Superior temporal gyrus (tissue), 1 donor: ENCODE measurements at regions not wholly inside any gene's neighbourhood (a gene's known extent, or its start where the extent isn't known, plus 50 kb on each side); places are given as distances from the start of the nearest gene placed in this dataset.

ENCODE experiments used
- DNase-seq: peaks from one replicate; pipeline ENCODE4 v3.0.0-alpha.2; 2016; ENCODE audit errors: extremely low spot score

DNA sequence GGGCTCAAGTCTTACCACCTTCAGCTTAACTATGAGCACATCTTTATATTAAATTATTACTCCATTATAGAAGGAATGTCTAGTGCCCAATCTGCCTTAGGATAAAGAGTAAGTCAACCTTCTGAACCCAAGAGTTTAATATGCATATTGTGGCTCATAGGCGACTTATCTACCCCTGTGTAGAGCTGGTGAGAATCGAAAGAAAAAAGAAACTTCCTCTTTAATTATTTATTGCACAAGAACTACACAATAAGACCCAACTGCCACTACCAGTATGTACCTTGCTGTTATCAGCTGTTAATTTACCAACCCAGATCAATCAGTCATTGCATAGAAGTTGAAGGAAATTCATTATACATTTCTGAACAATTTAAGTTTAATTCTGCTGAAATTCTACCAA is 329.1 kb upstream of the SLC24A2 start:
- DNase-seq = no peak

DNA sequence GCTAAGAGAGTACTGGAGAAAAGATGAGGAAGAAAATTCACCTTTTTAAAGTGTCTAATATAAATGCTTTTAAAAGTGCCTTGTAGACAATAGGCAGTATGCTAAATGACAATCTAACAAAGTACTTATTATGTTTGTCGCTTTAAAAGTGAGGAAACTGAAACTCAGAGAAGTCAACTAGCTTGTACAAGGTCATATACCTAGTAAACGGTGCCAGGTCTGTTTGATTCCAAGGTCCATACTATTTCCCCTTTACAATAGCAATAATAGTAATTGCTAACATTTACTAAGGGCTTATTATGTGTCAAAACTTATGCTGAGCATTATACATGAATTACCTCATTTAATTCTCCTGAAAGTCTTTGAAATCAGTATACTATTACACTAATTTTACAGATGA is 328.6 kb upstream of the SLC24A2 start:
- DNase-seq = no peak

DNA sequence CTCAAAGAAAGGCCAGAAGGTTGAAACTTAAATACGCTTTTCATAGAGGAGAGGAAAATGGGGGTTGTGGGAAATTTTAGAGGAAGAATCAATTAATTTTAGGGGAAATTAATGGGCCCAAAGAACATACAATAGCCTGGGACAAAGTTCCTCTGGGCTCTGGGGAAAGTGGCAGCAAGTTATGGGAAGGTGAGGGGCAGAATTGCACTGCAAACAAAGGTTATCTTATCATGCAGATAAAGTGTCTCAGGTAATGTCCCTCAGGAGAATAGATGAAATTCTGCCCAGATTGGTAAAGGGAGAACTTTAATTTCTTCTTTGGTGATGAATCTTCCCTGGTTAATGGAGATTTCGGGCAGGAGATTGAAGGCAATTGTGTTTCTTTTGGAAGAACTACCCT is 326.1 kb upstream of the SLC24A2 start:
- no peak for DNase-seq

DNA sequence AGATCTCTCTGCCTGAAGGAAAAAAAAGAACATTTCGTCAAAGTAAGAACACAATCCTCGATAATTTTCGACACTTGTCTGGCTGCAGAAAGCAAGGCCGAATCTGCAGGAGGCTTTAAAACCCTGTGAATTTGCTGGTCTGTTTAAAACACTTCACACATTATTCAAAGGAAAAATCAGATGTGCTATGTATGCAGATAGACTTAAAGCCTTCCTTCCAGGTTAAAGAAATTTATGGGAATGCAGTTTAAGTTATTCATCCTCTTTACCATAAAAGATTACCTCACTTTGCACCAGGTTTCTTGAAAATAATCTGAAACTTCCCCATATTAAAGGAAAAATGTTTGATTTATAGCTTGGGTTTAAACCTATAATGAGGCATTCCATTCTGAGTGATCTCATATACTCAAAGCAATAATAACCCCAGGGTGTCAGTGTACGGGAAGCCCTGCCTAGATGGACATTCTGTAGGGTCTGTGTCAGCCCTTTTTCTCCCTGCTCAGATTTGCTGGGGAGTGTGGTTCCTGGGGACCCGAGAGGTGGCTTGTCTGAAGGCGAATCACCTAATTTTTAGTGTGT is 323.5 kb upstream of the SLC24A2 start:
- DNase-seq = no peak

DNA sequence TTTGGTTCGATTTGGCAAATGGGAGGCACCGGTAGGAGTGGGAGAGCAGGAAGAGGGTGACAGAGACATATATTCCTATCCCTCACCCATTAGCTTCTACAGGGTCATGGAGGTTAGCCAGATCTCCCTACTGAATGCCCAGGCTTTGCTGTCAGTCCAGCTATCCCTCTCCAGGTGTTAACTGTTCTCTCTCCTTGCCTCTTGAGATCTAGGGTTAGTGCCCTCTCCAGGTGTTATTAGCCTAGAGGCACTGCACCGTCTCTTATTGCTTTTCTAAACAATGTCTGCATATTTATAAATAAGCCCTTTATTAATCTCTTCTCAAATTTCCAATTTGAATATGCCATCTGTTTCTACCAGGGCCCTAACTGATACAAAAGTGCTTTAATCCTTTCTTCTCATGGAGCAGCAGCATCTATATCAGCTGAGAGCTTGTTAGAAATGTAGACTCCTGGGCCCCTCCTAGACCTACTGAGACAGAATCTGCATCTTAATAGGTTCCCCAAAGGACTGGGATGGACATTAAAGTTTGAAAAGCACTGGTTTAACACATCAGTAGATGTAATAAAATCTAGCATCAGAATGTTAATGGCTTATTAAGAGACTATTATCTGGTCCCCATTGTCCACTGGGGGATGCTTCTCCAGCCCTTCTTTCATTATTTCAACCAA is 322.5 kb upstream of the SLC24A2 start:
- no peak for DNase-seq

DNA sequence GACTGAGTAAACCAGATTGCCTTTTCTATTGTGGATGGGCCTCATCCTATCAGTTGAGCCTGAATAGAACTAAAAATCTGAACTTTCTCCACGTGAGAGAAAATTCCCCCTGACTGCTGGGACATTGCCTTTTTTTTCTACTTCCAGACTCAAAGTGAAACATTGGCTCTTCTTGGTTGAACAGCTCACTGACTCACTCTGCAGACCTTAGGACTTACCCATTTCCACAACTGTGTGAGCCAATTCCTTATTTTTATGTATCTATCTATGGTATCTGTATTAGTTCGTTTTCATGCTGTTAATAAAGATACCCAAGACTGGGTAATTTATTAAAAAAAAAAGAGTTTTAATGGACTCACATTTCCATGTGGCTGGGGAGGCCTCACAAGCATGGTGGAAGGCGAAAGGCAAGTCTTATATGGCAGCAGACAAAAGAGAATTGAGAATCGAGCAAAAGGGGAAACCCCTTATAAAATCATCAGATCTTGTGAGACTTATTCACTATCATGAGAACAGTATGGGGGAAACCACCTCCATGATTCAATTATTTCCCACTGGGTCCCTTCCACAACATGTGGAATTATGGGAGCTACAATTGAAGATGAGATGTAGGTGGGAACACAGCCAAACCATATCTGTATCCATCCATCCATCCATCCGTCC is 306.7 kb upstream of the SLC24A2 start:
- no peak for DNase-seq

DNA sequence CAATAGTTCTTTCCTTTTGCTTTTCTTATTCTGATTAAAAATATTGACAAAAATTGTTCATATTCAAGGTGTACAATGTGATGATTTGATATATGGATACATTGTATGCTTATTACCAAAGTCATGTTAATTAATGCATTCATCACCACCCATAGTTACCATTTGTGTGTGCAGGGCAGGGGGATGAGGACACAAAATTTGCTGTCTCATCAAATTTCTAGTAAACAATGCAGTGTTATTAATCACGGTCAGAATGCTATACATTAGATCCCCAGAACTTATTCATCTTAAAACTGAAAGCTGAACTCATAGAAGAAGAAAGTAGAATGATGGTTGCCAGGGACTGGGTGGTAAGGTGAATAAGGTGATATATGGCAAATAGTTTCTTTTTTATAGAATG is 303.7 kb upstream of the SLC24A2 start:
- no peak for DNase-seq

DNA sequence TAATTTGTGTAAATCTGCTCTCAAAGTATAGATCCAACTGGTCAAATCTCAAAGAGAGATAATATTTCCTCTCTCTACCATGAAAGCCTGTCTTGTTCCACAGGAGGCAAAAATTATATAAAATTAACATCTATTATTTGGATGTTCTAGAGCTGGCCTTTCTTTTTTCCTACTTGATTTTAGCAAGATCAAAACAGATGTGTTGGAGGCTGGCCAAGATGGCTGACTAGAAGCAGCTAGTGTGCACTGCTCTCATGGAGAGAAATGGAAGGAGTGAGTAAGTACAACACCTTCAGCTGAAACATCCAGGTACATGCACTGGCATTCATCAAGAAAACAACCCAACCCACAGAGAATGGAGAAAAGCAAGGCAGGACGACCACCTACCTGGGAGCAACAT is 298.6 kb upstream of the SLC24A2 start:
- DNase-seq = no peak

DNA sequence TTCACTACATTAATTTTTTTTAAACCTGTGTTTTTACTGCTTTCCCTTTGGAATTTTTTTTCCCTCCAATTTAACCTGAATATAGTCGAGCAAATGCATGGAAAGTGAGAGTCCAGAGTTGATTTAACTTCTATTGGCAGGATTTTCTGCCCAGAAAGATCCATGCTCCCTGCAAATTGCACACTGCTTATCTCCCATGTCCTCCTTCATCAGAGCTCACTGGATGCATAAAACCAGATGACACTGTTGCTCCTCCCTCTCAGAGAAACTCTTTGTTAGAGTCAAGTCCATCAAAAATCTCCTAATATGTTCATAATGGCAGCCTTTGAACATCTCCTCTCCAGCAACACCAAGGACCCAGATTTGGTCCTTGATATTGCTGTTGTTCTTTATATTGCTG is 297.0 kb upstream of the SLC24A2 start:
- no peak for DNase-seq

DNA sequence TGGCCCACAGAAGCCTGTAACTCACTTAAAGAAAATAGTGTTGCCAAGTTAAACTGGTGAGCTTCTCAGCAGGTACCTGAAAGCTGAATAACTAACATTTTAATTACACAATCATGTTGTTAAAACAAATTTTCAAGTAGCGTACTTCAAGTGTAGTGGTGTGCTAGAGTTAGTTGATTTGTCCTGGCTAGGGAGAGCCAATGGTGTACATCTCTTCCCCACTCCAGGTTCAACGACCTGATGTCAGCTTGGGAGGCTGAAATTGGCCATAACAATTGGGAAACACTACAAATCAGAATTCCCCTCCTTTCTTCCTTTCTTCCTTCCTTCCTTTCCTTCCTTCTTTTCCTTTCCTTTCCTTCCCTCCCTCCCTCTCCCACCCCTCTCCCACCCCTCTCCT is 295.3 kb upstream of the SLC24A2 start:
- no peak for DNase-seq

DNA sequence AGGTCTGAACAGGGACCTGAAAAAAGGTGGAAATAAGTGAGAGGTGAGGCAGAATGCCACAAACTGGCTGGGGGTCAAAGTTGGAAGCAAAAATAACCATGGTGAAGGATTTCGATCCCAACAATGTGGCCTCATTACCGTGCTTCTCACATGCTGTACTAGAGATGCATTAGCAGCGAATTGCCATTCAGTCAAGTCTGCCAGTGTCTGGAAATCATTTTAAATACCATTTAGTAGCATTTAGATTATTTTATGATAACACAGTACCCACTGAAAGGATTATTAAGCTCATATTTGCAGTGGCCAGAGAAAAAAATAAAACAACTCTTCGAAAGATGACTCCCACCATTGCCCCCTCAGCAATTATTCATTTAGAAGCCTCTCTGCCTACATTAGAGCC is 294.6 kb upstream of the SLC24A2 start:
- DNase-seq = no peak

DNA sequence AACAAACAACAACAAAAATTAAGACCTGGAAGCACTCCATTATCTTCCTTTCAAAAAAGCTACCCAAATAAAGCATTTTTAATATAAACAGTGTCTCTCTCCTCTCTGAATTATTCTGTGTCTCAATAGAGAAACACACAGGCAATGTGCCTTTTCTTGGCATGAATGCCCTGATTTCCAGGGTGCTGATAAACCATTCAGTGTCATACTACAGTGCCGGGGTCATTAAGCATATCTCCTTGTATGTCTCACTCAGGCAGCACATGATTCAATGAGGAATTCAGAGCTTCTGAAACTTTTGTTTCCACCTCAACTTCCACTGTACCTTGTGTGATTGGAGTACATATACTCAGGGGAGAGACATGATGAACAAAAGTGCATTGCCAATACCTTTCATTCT is 294.0 kb upstream of the SLC24A2 start:
- DNase-seq = no peak

DNA sequence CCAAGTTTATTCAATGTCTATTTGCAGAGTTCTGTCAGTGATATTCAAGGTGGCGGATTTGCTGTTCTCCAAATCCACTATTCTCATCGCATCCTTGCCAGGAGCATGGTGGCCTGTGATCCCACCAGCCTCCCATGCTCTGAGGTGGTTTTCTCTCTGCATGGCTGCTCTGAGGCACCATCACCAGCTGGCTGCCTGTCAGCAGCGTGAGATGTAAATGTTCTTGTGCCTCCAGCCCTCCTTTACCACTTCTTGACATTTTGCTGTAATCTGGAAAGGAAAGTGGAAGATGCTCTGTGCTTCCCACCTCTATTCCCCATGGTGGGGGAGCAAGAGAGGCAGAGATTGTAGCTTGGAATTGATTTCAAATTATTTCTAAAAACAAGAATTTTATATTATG is 293.6 kb upstream of the SLC24A2 start:
- DNase-seq = no peak

DNA sequence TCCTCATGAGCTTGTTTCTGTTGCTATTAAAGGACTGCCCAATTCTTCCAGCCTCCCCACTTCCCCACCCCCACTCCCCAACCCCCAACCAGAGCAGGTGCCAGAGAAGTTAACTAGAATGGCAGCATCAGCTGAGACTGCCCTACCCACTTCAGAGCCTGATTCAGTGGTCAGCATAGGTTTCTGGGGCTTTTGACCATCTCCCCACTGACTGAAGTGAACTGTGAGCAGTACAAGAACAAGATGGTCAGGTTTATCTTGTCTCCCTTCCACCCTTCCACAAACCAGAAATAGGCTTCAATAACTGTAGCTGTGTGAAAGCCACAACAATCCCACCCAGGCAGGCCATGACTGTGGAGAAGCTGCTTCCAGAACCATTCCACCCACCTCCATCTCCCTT is 289.4 kb upstream of the SLC24A2 start:
- DNase-seq = no peak

DNA sequence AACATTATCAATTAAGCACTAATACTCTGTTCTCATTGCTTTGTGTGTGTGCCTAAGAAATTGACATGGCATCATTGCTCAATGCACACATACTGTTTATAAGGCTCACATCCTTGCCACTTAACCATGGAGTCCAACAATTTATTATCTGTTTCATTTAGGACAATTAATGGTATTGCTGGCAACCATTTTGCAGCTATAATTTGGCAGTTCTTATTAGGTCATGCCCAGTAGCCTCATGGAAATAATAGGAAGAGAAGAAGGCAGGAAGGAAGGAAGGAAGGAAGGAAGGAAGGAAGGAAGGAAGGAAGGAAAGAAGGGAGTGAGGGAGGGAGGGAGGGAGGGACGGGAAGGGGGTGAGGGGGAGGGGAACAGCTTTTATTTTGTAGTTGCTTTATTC is 285.5 kb upstream of the SLC24A2 start:
- no peak for DNase-seq

DNA sequence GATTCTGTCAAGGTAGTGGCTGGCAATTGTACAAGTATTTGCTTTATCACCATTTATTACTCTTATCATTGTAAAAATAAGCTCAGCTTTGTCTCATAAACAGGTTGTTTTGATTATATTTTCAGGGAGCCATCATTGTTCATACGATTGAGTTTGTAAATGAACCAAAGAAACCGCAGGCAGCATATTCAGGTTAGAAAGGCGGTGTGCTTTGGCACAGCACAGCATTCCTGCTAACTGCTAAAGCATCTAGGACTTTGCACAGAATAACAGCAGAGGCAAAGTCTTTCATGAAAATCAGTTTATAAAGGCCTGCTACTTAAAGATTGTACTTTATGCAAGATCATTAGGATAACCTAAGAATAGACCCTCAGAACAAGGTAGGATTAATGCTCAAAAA is 281.5 kb upstream of the SLC24A2 start:
- DNase-seq = no peak

DNA sequence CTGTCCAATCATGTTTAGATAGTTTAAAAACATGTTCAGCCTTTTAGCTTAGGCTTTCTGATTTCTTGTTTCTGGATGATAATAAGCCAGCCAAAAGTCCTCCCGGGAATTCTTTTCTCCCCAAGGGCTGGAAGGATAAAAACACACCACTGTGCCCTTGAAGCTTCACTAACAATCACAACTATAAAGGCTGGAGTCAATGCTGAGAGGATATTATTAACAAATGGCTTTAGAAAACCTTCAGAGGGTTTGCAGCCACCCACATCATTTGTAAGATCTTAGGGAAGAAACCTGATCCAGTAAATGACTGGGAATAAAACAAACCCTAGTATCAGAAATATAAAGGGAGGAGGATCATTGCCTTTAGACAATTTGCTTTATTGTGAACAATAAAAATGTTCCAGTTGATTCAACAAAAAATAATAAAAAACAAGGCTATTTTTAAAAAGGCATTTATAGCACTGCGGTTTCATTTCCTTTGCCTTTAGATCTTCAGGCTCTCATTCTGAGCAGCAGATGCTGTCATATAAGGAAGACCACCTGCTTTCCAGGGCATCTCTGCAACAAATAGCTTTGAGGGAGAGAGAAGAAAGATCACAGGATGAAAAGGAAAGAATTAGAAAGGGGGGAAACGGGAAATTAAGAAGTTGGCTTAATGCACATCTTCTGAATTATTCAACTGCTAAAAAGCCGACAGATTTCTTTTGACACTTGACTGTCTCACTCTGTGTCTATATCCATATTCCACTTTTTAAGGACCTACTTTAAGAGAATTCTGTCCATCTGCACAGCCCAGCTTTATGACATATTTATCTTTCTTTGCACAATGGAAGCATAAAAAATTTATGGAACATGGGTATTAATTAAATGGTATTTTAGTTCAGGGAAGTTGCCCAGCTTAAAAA is 277.2 kb upstream of the SLC24A2 start:
- no peak for DNase-seq

DNA sequence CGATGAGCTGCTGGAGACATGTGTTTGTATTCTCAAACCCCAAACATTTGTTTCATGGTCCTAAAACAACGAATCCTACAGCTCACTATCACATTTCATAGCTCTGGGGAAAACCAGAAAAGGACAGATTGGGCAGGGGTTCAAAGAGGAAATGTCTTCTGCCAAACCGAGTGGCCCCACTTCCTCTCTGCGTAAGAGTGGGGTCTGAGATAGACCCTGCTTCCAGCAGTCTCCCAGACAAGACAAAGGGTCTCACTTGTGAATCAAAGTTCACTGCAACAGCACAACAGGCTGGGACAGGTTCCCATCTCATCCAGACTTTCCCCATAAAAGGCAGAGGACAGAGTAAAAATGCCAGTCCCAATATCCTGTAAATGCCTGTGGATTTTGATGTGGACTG is 276.2 kb upstream of the SLC24A2 start:
- DNase-seq = no peak

DNA sequence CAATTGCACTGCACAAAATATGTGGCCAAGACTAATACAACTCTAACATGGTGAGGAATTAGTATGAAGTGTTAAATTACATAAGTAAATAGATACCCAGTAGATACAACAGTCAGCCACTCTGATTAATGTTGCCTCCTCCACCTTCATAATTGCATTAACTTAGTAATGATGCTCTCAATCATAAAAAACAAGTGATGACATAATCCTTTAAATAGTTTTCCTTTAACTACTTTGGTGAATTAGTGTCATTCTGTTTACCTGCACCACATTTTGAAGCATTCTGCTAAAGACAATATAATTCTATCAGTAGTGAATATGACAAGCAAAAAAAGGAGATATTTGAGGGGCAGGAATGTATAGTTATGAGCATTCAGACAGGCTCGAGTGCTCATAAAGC is 265.9 kb upstream of the SLC24A2 start:
- no peak for DNase-seq

DNA sequence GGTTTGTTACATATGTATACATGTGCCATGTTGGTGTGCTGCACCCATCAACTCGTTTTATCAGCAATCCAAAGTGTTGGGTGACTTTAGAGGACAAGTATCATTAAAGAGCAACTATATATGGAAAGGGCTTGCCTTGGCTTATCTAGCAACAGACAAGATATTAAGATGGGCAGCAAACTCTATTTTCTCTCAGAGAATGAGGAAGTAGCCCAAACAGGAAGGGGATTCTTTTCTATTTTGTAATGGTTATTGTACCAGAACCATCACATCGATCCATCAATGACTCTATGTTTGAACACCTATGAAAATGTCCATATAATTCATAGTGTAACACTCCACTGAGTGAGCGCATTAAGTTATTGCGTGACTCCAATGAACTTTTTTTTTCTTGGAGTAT is 260.1 kb upstream of the SLC24A2 start:
- DNase-seq = no peak

DNA sequence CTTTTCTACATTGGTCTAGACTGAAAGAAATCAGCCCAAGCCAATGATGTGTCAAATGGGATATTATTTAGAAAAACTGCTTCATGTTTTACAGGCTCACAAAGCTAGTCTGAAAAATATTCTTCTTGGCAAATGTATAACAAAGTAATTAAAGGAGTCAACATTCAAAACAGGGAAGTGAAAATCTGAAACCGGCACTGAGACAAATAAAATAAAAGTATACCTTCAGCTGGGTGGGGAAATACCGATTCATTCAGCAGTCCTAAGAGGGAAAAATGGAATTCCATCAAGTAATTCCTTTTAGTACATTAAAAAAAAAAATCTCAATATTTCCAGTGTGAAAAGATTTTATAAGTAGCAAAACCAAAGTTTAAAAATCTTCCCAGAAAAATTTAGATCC is 259.6 kb upstream of the SLC24A2 start:
- no peak for DNase-seq

DNA sequence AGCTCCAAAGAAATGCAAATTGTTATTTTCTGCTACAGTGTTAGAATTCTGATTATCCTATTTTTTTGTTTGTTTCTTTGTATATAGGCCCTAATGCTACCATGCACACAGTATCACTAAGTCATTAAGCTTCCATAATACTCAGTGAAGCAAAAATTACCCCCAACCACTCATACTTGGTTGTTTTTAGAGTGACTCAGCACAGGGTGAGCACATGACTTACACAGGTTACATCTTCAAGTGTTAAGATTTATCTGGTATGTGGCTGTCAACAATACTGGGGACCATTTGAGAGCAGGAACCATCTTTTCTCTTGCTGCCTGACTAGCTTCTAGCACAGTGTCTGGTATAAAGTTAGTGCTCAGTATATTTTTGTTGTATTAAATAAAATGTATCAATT is 255.8 kb upstream of the SLC24A2 start:
- DNase-seq = no peak

DNA sequence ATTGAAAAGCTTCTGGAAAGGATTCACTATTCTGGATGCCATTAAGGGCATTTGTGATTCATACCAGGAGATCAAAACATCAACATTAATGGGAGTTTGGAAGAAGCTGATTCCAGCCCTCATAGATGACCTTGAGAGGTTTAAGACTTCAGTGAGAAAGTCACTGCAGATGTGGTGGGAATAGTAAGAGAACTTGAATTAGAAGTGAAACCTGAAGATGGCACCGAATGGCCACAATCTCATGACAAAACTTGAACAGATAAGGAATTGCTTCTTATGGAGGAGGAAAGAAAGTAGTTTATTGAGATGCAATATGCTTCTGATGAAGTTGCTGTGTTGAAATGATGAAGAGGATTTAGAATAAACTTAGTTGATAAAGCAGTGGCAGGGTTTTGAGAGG is 254.6 kb upstream of the SLC24A2 start:
- no peak for DNase-seq
